Keratinocyte (primary cell): ENCODE measurements at regions not wholly inside any gene's neighbourhood (a gene's known extent, or its start where the extent isn't known, plus 50 kb on each side); places are given as distances from the start of the nearest gene placed in this dataset.
A peak's percentile ranks its signal among the peaks of the same experiment; 100 is the strongest.

ENCODE experiments used
- DNase-seq: peaks from one replicate; pipeline ENCODE4 v3.0.0-alpha.2; 2011; ENCODE audit warnings: low read depth, missing footprints, low spot score
- FAIRE-seq: peaks from 2 replicates; lab custom pipeline; 2011; peaks lifted over from hg19 to GRCh38; lab: Jason Lieb, UNC
- H2AFZ ChIP-seq: 2 replicates; pipeline ENCODE4 v1.6.0; 2012; ENCODE audit warnings: low read length, control low read depth, inconsistent platforms; ENCODE audit not compliant: control insufficient read depth
- H3K27ac ChIP-seq: 2 replicates; pipeline ENCODE4 v1.5.1; 2011; ENCODE audit warnings: low read length; ENCODE audit not compliant: control insufficient read depth, insufficient read depth
- H3K27me3 ChIP-seq: 3 replicates; pipeline ENCODE4 v1.6.0; 2011; ENCODE audit warnings: low read length; ENCODE audit not compliant: control insufficient read depth, insufficient read depth; ENCODE audit errors: extremely low read depth
- H3K36me3 ChIP-seq, 2 experiments: 2 replicates in 1 of 2; 3 replicates in 1 of 2; pipeline ENCODE4 v1.5.1; 2011; ENCODE audit warnings: low read length in 2 of 2, mild to moderate bottlenecking in 1 of 2; ENCODE audit not compliant: control insufficient read depth in 2 of 2, insufficient read depth in 2 of 2; ENCODE audit errors: extremely low read depth in 1 of 2
- H3K4me1 ChIP-seq: 3 replicates; pipeline ENCODE4 v1.5.1; 2011; ENCODE audit warnings: low read length; ENCODE audit not compliant: control insufficient read depth, insufficient read depth; ENCODE audit errors: extremely low read depth
- H3K4me2 ChIP-seq: 3 replicates; pipeline ENCODE4 v1.6.0; 2011; ENCODE audit warnings: low read depth, low read length; ENCODE audit not compliant: control insufficient read depth, insufficient read depth; ENCODE audit errors: extremely low read depth
- H3K4me3 ChIP-seq, 3 experiments: fragments of 200-600 bp in 1 of 3; sonication (generic) in 1 of 3; 2 replicates in 2 of 3; 3 replicates in 1 of 3; pipeline ENCODE4 v1.5.1; 2011 to 2016; ENCODE audit warnings: low read length in 3 of 3, mild to moderate bottlenecking in 3 of 3, control low read depth in 2 of 3, inconsistent platforms in 1 of 3, low read depth in 1 of 3, mixed read lengths in 1 of 3, mixed run types in 1 of 3, moderate library complexity in 1 of 3; ENCODE audit not compliant: control insufficient read depth in 2 of 3, insufficient read depth in 2 of 3; ENCODE audit errors: extremely low read depth in 1 of 3
- H3K79me2 ChIP-seq: 2 replicates; pipeline ENCODE4 v1.6.0; 2012; ENCODE audit warnings: low read length; ENCODE audit not compliant: control insufficient read depth, insufficient read depth
- H3K9ac ChIP-seq: 3 replicates; pipeline ENCODE4 v1.6.0; 2011; ENCODE audit warnings: low read length; ENCODE audit not compliant: control insufficient read depth, insufficient read depth; ENCODE audit errors: extremely low read depth
- H3K9me1 ChIP-seq: 3 replicates; pipeline ENCODE4 v1.6.0; 2011; ENCODE audit warnings: low read length; ENCODE audit not compliant: control insufficient read depth, insufficient read depth; ENCODE audit errors: extremely low read depth
- H3K9me3 ChIP-seq: 2 replicates; pipeline ENCODE4 v1.5.1; 2012; ENCODE audit warnings: low read depth, low read length; ENCODE audit not compliant: control insufficient read depth
- H4K20me1 ChIP-seq: 3 replicates; pipeline ENCODE4 v1.6.0; 2011; ENCODE audit warnings: low read length; ENCODE audit not compliant: control insufficient read depth, insufficient read depth; ENCODE audit errors: extremely low read depth
- EZH2 ChIP-seq: IDR thresholded peaks from one replicate; pipeline ENCODE4 v1.6.1; 2012; ENCODE audit warnings: inconsistent platforms, mild to moderate bottlenecking, low read length, moderate library complexity
- dilution Hi-C: fragments of 300-500 bp; cut with MboI; formaldehyde crosslinking; loops from one replicate; pipeline ENCODE4 v1.7.0; 2020; ENCODE audit warnings: low sequenced_read_pairs; ENCODE audit not compliant: extremely low pct_ligation_motif_present
- TF ChIP-seq, protein P1 (sequence below), 3 experiments: IDR thresholded peaks in 1 of 3; conservative IDR thresholded peaks in 1 of 3; optimal IDR thresholded peaks in 1 of 3; 2 replicates in 2 of 3; 3 replicates in 1 of 3; pipeline versions ENCODE3 to v1.5.1; 2011; ENCODE audit warnings: low read length in 3 of 3, mild to moderate bottlenecking in 3 of 3, moderate library complexity in 2 of 3, control low read depth in 1 of 3, inconsistent platforms in 1 of 3; ENCODE audit not compliant: insufficient read depth in 2 of 3; ENCODE audit errors: extremely low read depth in 1 of 3

DNA sequence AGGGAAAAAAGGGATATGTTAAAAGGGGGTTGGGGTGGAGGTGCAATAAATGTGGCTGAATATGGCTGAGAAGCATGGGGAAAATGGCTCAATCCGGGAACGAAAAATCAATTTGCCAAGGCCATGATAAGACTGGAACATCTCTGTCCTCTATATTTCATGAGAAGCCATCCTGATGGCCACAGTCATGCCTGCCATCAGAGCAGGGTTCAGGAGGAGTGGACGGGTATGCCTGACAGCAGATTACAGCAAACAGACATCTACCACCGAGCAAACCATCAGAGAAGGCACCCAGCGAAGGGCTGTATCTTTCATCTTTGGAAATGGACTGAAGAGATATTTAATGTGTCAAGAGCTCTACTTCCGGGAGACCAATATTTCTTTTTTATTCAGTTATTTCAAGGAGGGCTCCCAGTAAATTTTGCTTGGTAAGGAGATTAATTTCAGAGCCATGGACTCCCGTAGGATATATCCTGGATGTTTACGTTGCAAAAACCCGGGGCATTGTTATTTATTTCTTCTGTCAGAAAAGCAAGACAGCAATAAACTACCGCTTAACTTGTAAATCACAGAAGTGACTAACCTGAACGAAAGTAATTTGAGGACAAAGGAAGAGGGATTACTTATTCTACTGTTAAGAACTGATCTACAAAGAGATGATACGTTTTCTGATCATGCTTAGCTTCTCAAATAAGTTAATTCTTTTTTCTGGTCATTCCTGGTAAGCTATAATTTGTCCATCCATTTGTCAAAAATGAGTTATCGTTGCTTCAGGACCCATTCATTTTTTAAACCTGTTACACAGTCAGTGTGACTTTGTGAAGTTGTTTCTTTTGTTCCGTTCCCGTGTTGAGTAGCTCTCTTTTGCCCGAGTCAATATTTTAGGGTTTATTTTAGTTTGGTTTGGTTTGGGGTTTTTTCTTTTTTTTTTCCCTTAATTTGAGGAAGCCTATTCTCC is 80.6 kb upstream of the CHD2 start:
- Histone ChIP-seq H3K27me3 (no peaks in the 10 kb centered on the region), H3K9ac (peak overlapping the region; percentile 79), H3K4me1 (peaks cover 47% of the 10 kb centered on the region), H2AFZ (peak overlapping the region; percentile 83), H3K27ac (peak overlapping the region; percentile 89), H3K36me3 (no peaks in the 10 kb centered on the region), H3K4me2 (peak overlapping the region; percentile 96), H4K20me1 (no peaks in the 10 kb centered on the region), H3K79me2 (no peaks in the 10 kb centered on the region), H3K9me3 (no peaks in the 10 kb centered on the region), H3K4me3 (peak overlapping the region; percentile 20 to 65 (median 64)), H3K9me1 (no peaks in the 10 kb centered on the region)
- DNase-seq (no peak), FAIRE-seq (no peak)
- no peak for TF ChIP-seq EZH2
- TF ChIP-seq, protein P1, sequence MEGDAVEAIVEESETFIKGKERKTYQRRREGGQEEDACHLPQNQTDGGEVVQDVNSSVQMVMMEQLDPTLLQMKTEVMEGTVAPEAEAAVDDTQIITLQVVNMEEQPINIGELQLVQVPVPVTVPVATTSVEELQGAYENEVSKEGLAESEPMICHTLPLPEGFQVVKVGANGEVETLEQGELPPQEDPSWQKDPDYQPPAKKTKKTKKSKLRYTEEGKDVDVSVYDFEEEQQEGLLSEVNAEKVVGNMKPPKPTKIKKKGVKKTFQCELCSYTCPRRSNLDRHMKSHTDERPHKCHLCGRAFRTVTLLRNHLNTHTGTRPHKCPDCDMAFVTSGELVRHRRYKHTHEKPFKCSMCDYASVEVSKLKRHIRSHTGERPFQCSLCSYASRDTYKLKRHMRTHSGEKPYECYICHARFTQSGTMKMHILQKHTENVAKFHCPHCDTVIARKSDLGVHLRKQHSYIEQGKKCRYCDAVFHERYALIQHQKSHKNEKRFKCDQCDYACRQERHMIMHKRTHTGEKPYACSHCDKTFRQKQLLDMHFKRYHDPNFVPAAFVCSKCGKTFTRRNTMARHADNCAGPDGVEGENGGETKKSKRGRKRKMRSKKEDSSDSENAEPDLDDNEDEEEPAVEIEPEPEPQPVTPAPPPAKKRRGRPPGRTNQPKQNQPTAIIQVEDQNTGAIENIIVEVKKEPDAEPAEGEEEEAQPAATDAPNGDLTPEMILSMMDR (optimal IDR thresholded peaks at IDR 0.05 in 1 of 3, IDR thresholded peaks at IDR 0.05 in 1 of 3, conservative IDR thresholded peaks at IDR 0.05 in 1 of 3; ENCODE audit: extremely low read depth in 1 of 3, insufficient read depth in 2 of 3, low read length in 3 of 3): no peak
- dilution Hi-C loops: loop anchor here (25.0 kb wide), 1 partner anchor 93 kb away; the partner anchor contains the start of gene CHD2

DNA sequence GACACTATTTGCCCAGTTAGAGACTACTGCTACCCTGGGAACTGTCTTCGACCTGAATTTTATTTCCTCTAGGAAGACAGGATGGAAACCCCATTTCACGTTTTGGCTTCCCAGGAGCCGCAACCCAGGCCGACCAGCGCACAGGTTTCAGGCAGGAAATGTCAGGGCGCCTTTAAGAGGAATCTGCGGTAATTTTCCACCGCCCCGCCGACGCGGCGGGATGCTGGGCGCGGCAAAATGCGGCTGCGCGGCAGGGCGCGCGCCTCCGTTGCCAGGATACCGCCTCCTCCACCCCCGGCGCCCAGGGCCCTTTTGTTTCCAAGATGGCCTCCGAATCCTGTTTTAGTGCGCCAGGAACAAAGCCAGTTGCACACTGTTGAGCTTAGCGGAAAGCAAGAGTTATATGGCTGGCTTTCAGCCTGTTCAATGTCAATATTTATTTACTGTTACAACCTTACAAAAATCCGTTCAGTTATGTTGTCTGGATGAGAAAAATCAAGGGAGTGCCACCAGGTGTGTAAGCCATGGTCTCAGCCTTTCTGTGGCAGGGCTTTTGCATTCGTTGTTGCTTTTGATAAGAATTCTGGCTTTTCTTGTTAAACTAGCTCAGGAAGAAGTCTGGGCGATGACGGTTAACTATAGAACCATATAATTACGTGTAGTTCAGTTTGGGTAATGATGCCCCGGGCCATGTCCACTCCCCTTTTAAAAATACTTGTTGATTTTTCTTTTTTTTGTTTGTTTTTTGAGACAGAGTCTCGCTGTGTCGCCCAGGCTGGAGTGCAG is 79.7 kb upstream of the CHD2 start:
- H3K4me3 ChIP-seq: peak overlapping the region; percentile 31 to 65 (median 64)
- H4K20me1 ChIP-seq: no peaks in the 10 kb centered on the region
- DNase-seq (no peak), FAIRE-seq (no peak)
- peak overlapping the region; percentile 89 for H3K27ac ChIP-seq
- H2AFZ ChIP-seq: peak overlapping the region; percentile 86
- no peaks in the 10 kb centered on the region for H3K27me3 ChIP-seq
- no peaks in the 10 kb centered on the region for H3K79me2 ChIP-seq
- peak overlapping the region; percentile 96 for H3K4me2 ChIP-seq
- peak overlapping the region; percentile 79 for H3K9ac ChIP-seq
- H3K9me1 ChIP-seq: no peaks in the 10 kb centered on the region
- H3K9me3 ChIP-seq: no peaks in the 10 kb centered on the region
- TF ChIP-seq EZH2: no peak
- TF ChIP-seq, protein P1 (optimal IDR thresholded peaks at IDR 0.05 in 1 of 3, IDR thresholded peaks at IDR 0.05 in 1 of 3, conservative IDR thresholded peaks at IDR 0.05 in 1 of 3; ENCODE audit: extremely low read depth in 1 of 3, insufficient read depth in 2 of 3, low read length in 3 of 3): no peak
- dilution Hi-C loops: loop anchor here (25.0 kb wide), 1 partner anchor 92 kb away; the partner anchor contains the start of gene CHD2
- no peaks in the 10 kb centered on the region for H3K36me3 ChIP-seq
- peaks cover 52% of the 10 kb centered on the region for H3K4me1 ChIP-seq
